ENCODE measurements at regions not wholly inside any gene's neighbourhood (a gene's known extent, or its start where the extent isn't known, plus 50 kb on each side); places are given as distances from the start of the nearest gene placed in this dataset.

DNA sequence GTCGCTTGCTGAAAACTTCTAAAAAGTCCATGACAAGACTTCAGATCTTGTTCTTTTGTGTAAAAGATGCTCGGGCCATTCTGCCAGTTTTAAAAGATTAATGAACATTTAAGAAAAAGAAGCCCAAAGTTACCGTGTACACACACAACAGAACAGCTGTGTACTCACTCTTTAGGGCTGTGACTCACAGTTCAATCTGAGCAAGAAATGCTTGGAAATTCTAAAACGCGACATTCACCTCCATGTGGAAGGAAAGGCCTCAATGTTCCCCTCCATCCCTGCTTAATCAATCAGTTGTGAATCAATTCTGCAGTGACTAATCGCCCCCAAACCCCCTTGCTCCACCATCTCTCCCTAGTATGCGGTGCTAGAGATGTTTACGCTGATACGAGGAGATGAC, 609.9 kb upstream of the SALL1 start:
- Histone ChIP-seq H3K36me3 (ENCODE audit: control insufficient read depth in 1 of 2, insufficient read depth in 2 of 2, low read length in 2 of 2) (no peaks in the 10 kb centered on the region), H3K4me2 (ENCODE audit: low read length) (no peak overlapping the region), H3K4me3 (replicated peaks in 1 of 2; ENCODE audit: low read depth in 1 of 2, low read length in 2 of 2) (no peak overlapping the region), H3K27ac (ENCODE audit: low read depth, low read length) (no peak overlapping the region), H2AFZ (ENCODE audit: low read depth, low read length, poor library complexity, severe bottlenecking) (no peak overlapping the region), H3K9me3 (ENCODE audit: control insufficient read depth in 1 of 2, insufficient read depth in 1 of 2, low read depth in 1 of 2, low read length in 2 of 2) (peaks cover under 1 to 3% of the 10 kb centered on the region in 2 experiments; a peak in 2 of 4 replicates), H3K9me2 (ENCODE audit: insufficient read depth) (no peaks in the 10 kb centered on the region), H3K4me1 (ENCODE audit: control insufficient read depth in 1 of 2, insufficient read depth in 2 of 2, low read length in 2 of 2) (no peaks in the 10 kb centered on the region), H4K20me1 (ENCODE audit: insufficient read depth) (no peaks in the 10 kb centered on the region), H3K27me3 (ENCODE audit: insufficient read depth, low read length) (no peaks in the 10 kb centered on the region), H3K79me2 (ENCODE audit: insufficient read depth, low read length) (no peaks in the 10 kb centered on the region), H3K9ac (ENCODE audit: low read length) (no peak overlapping the region)
- TF ChIP-seq ZFX (IDR thresholded peaks at IDR 0.05), result no peak
- no peak for TF ChIP-seq CBX3 (IDR thresholded peaks at IDR 0.05; ENCODE audit: low read depth)
- no peak for TF ChIP-seq EZH2phosphoT487 (IDR thresholded peaks at IDR 0.05; ENCODE audit: borderline replicate concordance)
- TF ChIP-seq EZH2 (IDR thresholded peaks at IDR 0.05), result no peak
- TF ChIP-seq EGR1 (IDR thresholded peaks at IDR 0.05; ENCODE audit: low read depth), result no peak
- TF ChIP-seq FOSL1 (IDR thresholded peaks at IDR 0.05; ENCODE audit: low read depth), result no peak
- TF ChIP-seq TCF7L2 (IDR thresholded peaks at IDR 0.05; ENCODE audit: borderline replicate concordance, extremely low read depth, insufficient read depth, insufficient read length), result no peak
- no peak for TF ChIP-seq ELF1 (IDR thresholded peaks at IDR 0.05; ENCODE audit: borderline replicate concordance, low read depth)
- TF ChIP-seq, protein P1, sequence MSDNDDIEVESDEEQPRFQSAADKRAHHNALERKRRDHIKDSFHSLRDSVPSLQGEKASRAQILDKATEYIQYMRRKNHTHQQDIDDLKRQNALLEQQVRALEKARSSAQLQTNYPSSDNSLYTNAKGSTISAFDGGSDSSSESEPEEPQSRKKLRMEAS (IDR thresholded peaks at IDR 0.05), result no peak
- no peak for TF ChIP-seq POLR2A (IDR thresholded peaks at IDR 0.05; ENCODE audit: borderline replicate concordance, extremely low read depth, insufficient read depth, insufficient read length)
- TF ChIP-seq SP1 (IDR thresholded peaks at IDR 0.05; ENCODE audit: low read depth), result no peak
- TF ChIP-seq ZNF274 (IDR thresholded peaks at IDR 0.05; ENCODE audit: low read depth, low read length), result no peak
- TF ChIP-seq SRF (IDR thresholded peaks at IDR 0.05; ENCODE audit: low read depth), result no peak
- TF ChIP-seq, protein P2, sequence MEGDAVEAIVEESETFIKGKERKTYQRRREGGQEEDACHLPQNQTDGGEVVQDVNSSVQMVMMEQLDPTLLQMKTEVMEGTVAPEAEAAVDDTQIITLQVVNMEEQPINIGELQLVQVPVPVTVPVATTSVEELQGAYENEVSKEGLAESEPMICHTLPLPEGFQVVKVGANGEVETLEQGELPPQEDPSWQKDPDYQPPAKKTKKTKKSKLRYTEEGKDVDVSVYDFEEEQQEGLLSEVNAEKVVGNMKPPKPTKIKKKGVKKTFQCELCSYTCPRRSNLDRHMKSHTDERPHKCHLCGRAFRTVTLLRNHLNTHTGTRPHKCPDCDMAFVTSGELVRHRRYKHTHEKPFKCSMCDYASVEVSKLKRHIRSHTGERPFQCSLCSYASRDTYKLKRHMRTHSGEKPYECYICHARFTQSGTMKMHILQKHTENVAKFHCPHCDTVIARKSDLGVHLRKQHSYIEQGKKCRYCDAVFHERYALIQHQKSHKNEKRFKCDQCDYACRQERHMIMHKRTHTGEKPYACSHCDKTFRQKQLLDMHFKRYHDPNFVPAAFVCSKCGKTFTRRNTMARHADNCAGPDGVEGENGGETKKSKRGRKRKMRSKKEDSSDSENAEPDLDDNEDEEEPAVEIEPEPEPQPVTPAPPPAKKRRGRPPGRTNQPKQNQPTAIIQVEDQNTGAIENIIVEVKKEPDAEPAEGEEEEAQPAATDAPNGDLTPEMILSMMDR (IDR thresholded peaks at IDR 0.05 in 2 of 3, conservative IDR thresholded peaks at IDR 0.05 in 1 of 3; ENCODE audit: borderline replicate concordance in 1 of 3, insufficient read depth in 1 of 3, low read depth in 2 of 3, low read length in 2 of 3), result no peak
- no peak for TF ChIP-seq RAD21 (IDR thresholded peaks at IDR 0.05; ENCODE audit: low read depth)
- TF ChIP-seq, protein P3, sequence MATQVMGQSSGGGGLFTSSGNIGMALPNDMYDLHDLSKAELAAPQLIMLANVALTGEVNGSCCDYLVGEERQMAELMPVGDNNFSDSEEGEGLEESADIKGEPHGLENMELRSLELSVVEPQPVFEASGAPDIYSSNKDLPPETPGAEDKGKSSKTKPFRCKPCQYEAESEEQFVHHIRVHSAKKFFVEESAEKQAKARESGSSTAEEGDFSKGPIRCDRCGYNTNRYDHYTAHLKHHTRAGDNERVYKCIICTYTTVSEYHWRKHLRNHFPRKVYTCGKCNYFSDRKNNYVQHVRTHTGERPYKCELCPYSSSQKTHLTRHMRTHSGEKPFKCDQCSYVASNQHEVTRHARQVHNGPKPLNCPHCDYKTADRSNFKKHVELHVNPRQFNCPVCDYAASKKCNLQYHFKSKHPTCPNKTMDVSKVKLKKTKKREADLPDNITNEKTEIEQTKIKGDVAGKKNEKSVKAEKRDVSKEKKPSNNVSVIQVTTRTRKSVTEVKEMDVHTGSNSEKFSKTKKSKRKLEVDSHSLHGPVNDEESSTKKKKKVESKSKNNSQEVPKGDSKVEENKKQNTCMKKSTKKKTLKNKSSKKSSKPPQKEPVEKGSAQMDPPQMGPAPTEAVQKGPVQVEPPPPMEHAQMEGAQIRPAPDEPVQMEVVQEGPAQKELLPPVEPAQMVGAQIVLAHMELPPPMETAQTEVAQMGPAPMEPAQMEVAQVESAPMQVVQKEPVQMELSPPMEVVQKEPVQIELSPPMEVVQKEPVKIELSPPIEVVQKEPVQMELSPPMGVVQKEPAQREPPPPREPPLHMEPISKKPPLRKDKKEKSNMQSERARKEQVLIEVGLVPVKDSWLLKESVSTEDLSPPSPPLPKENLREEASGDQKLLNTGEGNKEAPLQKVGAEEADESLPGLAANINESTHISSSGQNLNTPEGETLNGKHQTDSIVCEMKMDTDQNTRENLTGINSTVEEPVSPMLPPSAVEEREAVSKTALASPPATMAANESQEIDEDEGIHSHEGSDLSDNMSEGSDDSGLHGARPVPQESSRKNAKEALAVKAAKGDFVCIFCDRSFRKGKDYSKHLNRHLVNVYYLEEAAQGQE (IDR thresholded peaks at IDR 0.05; ENCODE audit: low read depth), result no peak
- ChIA-PET POLR2A (no interaction called here), RAD21 (ENCODE audit: low non-redundant PET in 1 of 2, low total read pairs in 2 of 2, uncharacterized antibody in 2 of 2, unreplicated experiment in 2 of 2) (no interaction called here), CTCF (no interaction called here)
- intact Hi-C loops (cut with micrococcal nuclease), result no loop called here
- ATAC-seq, result no peak
- no peak for DNase-seq (ENCODE audit: low read depth, low spot score)
- no TSS peak for BruUV-seq (replicated peaks)
